Activated B cell treated with CpG ODN at 0.5 μM for 24 hours (primary cell): ENCODE measurements at regions not wholly inside any gene's neighbourhood (a gene's known extent, or its start where the extent isn't known, plus 50 kb on each side); places are given as distances from the start of the nearest gene placed in this dataset.

ENCODE experiments used
- ATAC-seq: fragments of 200-7000 bp; cut with Tn5 transposase; one replicate; pipeline ENCODE4 v1.10.0; 2021; ENCODE audit warnings: low read depth, mild to moderate bottlenecking, moderate library complexity
- CTCF ChIA-PET: fragments of 350-600 bp; sonication (Branson Sonifier 250); formaldehyde crosslinking; loops from one replicate; lab custom pipeline; 2021; ENCODE audit warnings: antibody characterized with exemption; lab: Charles Lee
- POLR2A ChIA-PET: fragments of 350-600 bp; sonication (Branson Sonifier 250); formaldehyde crosslinking; loops from one replicate; lab custom pipeline; 2021; ENCODE audit warnings: antibody characterized with exemption; lab: Charles Lee
- DNase-seq: peaks from one replicate; pipeline ENCODE4 v3.0.0; 2022
- H3K27ac Mint-ChIP-seq: one replicate; pipeline ENCODE4 v1.8.0; 2020; ENCODE audit warnings: mixed read lengths
- H3K27me3 Mint-ChIP-seq: one replicate; pipeline ENCODE4 v1.8.0; 2021; ENCODE audit warnings: mixed read lengths
- H3K36me3 Mint-ChIP-seq: one replicate; pipeline ENCODE4 v1.8.0; 2021; ENCODE audit warnings: low read depth, mixed read lengths
- H3K4me1 Mint-ChIP-seq: one replicate; pipeline ENCODE4 v1.8.0; 2021; ENCODE audit warnings: mixed read lengths
- H3K4me3 Mint-ChIP-seq: one replicate; pipeline ENCODE4 v1.8.0; 2020; ENCODE audit warnings: mild to moderate bottlenecking, mixed read lengths
- H3K9me3 Mint-ChIP-seq: one replicate; pipeline ENCODE4 v1.8.0; 2020; ENCODE audit warnings: mixed read lengths
- intact Hi-C: fragments of 100-400 bp; cut with micrococcal nuclease; formaldehyde crosslinking; loops from one replicate; pipeline ENCODE4 v1.15.1; 2024
- TF ChIP-seq, protein P1 (sequence below): fragments of 200-600 bp; IDR thresholded peaks from one replicate; pipeline ENCODE4 v1.8.0; 2022; ENCODE audit warnings: antibody characterized with exemption, mild to moderate bottlenecking

DNA sequence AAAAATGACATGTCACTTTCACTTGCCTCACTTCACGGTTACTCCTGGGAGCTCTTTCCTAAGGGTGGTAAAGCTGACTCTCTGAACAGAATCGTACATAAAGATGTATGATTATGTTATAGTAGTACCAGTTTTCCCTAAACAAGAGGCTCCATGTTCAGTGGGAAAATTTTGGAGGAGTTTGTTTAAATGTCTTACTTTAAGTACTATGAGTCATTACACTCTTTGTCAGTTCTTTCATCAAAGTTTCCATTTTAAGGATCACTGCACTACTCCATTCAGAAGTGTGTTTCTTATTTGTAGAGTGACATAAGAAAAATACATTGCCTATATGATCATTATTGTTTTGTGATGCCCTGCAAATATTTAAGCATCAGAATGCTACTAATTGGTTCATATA, 121.1 kb upstream of the FIGN start:
- ChIA-PET POLR2A (no interaction called here), CTCF (no interaction called here)
- TF ChIP-seq, protein P1, sequence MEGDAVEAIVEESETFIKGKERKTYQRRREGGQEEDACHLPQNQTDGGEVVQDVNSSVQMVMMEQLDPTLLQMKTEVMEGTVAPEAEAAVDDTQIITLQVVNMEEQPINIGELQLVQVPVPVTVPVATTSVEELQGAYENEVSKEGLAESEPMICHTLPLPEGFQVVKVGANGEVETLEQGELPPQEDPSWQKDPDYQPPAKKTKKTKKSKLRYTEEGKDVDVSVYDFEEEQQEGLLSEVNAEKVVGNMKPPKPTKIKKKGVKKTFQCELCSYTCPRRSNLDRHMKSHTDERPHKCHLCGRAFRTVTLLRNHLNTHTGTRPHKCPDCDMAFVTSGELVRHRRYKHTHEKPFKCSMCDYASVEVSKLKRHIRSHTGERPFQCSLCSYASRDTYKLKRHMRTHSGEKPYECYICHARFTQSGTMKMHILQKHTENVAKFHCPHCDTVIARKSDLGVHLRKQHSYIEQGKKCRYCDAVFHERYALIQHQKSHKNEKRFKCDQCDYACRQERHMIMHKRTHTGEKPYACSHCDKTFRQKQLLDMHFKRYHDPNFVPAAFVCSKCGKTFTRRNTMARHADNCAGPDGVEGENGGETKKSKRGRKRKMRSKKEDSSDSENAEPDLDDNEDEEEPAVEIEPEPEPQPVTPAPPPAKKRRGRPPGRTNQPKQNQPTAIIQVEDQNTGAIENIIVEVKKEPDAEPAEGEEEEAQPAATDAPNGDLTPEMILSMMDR = no peak
- ATAC-seq = no peak
- Mint-ChIP-seq H3K4me3 (no peak overlapping the region), H3K36me3 (no peaks in the 10 kb centered on the region), H3K27me3 (no peaks in the 10 kb centered on the region), H3K4me1 (no peaks in the 10 kb centered on the region), H3K9me3 (no peaks in the 10 kb centered on the region), H3K27ac (no peak overlapping the region)
- intact Hi-C loops = no loop called here
- no peak for DNase-seq

DNA sequence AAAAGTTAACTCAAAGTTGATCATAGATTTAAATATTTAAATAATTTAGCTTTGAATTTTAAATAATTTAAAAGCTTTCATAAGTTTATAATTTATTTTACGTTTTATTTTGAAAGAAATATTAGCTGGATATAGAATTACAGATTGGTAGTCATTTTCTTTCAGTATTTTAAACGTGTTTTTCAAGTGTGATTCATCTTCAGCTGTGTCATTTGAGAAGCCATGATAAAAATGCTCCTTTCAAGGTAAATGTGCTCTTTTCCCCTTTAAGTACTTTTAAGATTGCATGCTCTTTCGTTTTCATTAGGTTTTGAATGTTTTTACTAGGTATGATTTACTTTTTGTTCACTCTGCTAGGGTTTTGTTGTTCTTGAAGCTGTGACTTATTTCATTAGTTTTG, 116.8 kb upstream of the FIGN start:
- no peaks in the 10 kb centered on the region for H3K9me3 Mint-ChIP-seq
- ATAC-seq (no peak), DNase-seq (no peak)
- H3K27me3 Mint-ChIP-seq = no peaks in the 10 kb centered on the region
- no peak overlapping the region for H3K4me3 Mint-ChIP-seq
- no peaks in the 10 kb centered on the region for H3K36me3 Mint-ChIP-seq
- CTCF ChIA-PET = no interaction called here
- no peak overlapping the region for H3K27ac Mint-ChIP-seq
- intact Hi-C loops = no loop called here
- POLR2A ChIA-PET = no interaction called here
- H3K4me1 Mint-ChIP-seq = no peaks in the 10 kb centered on the region
- TF ChIP-seq, protein P1 = no peak

- no peak overlapping the region for H3K27ac Mint-ChIP-seq
- DNase-seq (no peak), ATAC-seq (no peak)
- POLR2A ChIA-PET = no interaction called here
- H3K27me3 Mint-ChIP-seq = no peaks in the 10 kb centered on the region
- no peaks in the 10 kb centered on the region for H3K36me3 Mint-ChIP-seq
- H3K9me3 Mint-ChIP-seq = no peaks in the 10 kb centered on the region
- no peaks in the 10 kb centered on the region for H3K4me1 Mint-ChIP-seq
- H3K4me3 Mint-ChIP-seq = no peak overlapping the region
- intact Hi-C loops = no loop called here
- TF ChIP-seq, protein P1 = no peak
- CTCF ChIA-PET = no interaction called here
Observed at GRCh38 chr2:163849756-163850435, 114.1 kb upstream of the FIGN start.

GRCh38 chr2:163838890-163839289, 103.1 kb upstream of the FIGN start:
- Mint-ChIP-seq H3K4me1 (no peaks in the 10 kb centered on the region), H3K27ac (no peak overlapping the region), H3K9me3 (no peaks in the 10 kb centered on the region), H3K27me3 (no peaks in the 10 kb centered on the region), H3K4me3 (no peak overlapping the region), H3K36me3 (no peaks in the 10 kb centered on the region)
- POLR2A ChIA-PET = no interaction called here
- CTCF ChIA-PET = no interaction called here
- intact Hi-C loops = no loop called here
- TF ChIP-seq, protein P1 = no peak
- ATAC-seq = no peak
- no peak for DNase-seq

- TF ChIP-seq, protein P1 = no peak
- CTCF ChIA-PET = no interaction called here
- intact Hi-C loops = no loop called here
- no peaks in the 10 kb centered on the region for H3K4me1 Mint-ChIP-seq
- no peak overlapping the region for H3K27ac Mint-ChIP-seq
- H3K4me3 Mint-ChIP-seq = no peak overlapping the region
- POLR2A ChIA-PET = no interaction called here
- H3K9me3 Mint-ChIP-seq = no peaks in the 10 kb centered on the region
- DNase-seq = no peak
- H3K36me3 Mint-ChIP-seq = no peaks in the 10 kb centered on the region
- H3K27me3 Mint-ChIP-seq = no peaks in the 10 kb centered on the region
- no peak for ATAC-seq
Observed at GRCh38 chr2:163836167-163836566, 100.4 kb upstream of the FIGN start.
